PC-9 (cell line): ENCODE measurements at regions not wholly inside any gene's neighbourhood (a gene's known extent, or its start where the extent isn't known, plus 50 kb on each side); places are given as distances from the start of the nearest gene placed in this dataset.

ENCODE experiments used
- EZH2 ChIP-seq: fragments of 200-600 bp; sonication (generic); IDR thresholded peaks from 2 replicates; pipeline ENCODE4 v1.8.0; 2017; ENCODE audit warnings: antibody characterized with exemption, low read depth
- TF ChIP-seq, protein P1 (sequence below): fragments of 200-600 bp; sonication (generic); conservative IDR thresholded peaks from 2 replicates; pipeline ENCODE4 v1.6.1; 2017; ENCODE audit warnings: mixed run types, antibody characterized with exemption, mild to moderate bottlenecking, moderate library complexity

DNA sequence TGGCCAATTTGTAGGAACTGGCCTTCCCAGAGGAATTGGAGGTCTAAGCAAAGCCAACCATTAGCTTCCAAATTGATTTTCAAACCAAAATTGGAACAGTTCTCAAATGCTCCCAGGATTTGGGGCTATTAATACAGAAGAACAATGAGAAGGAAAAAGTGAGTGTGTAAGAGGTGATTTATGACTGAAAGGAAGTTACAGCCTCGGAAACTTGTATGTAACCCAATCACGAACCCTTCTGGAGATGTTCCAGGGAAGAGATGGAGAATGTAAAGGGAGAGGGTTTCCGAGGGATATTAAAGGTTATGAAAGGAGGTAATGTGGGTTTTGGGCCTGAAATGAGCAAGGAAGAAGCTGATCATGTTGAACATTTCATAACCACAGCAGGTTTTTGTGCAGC, 93.2 kb upstream of the CXCL14 start:
- TF ChIP-seq, protein P1, sequence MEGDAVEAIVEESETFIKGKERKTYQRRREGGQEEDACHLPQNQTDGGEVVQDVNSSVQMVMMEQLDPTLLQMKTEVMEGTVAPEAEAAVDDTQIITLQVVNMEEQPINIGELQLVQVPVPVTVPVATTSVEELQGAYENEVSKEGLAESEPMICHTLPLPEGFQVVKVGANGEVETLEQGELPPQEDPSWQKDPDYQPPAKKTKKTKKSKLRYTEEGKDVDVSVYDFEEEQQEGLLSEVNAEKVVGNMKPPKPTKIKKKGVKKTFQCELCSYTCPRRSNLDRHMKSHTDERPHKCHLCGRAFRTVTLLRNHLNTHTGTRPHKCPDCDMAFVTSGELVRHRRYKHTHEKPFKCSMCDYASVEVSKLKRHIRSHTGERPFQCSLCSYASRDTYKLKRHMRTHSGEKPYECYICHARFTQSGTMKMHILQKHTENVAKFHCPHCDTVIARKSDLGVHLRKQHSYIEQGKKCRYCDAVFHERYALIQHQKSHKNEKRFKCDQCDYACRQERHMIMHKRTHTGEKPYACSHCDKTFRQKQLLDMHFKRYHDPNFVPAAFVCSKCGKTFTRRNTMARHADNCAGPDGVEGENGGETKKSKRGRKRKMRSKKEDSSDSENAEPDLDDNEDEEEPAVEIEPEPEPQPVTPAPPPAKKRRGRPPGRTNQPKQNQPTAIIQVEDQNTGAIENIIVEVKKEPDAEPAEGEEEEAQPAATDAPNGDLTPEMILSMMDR = no peak
- TF ChIP-seq EZH2 = no peak
